Peyer's patch (tissue), 4 donors: ENCODE measurements at regions not wholly inside any gene's neighbourhood (a gene's known extent, or its start where the extent isn't known, plus 50 kb on each side); places are given as distances from the start of the nearest gene placed in this dataset.
A peak's percentile ranks its signal among the peaks of the same experiment; 100 is the strongest.

ENCODE experiments used
- DNase-seq, 3 donors: peaks; one replicate each; pipeline ENCODE4 v3.0.0-alpha.2; 2017 to 2019
- H3K27ac ChIP-seq, 4 donors: fragments of 200-600 bp; sonication (generic); one replicate each; pipeline ENCODE4 v1.5.1; 2016 to 2019
- H3K27me3 ChIP-seq, 2 donors: fragments of 200-600 bp; sonication (generic); one replicate each; pipeline ENCODE4 v1.5.1; 2019
- H3K36me3 ChIP-seq, 3 donors: fragments of 200-600 bp; sonication (generic); one replicate each; pipeline ENCODE4 v1.5.1; 2016 to 2019
- H3K4me1 ChIP-seq, 4 donors: fragments of 200-600 bp; sonication (generic); one replicate each; pipeline ENCODE4 v1.5.1; 2016 to 2019
- H3K4me3 ChIP-seq, 4 donors: fragments of 200-600 bp; sonication (generic); 1 replicate in 3 of 4; 2 replicates in 1 of 4; pipeline ENCODE4 v1.5.1; 2016 to 2019; ENCODE audit warnings: mild to moderate bottlenecking in 1 of 4
- H3K9me3 ChIP-seq, 4 donors: fragments of 200-600 bp; sonication (generic); one replicate each; pipeline ENCODE4 v1.5.1; 2016 to 2019; ENCODE audit warnings: mild to moderate bottlenecking in 1 of 4
- CTCF ChIP-seq, 6 experiments: fragments of 450-650 bp in 4 of 6; fragments of 200-600 bp in 2 of 6; sonication (generic) in 1 of 6; IDR thresholded peaks; one replicate each; pipeline ENCODE4 v1.5.1; 2017 to 2019; ENCODE audit warnings: antibody characterized with exemption in 6 of 6, mild to moderate bottlenecking in 3 of 6, moderate library complexity in 1 of 6
- POLR2A ChIP-seq, 2 donors: fragments of 450-650 bp; IDR thresholded peaks; one replicate each; pipeline ENCODE4 v1.5.1; 2017; ENCODE audit warnings: antibody characterized with exemption in 2 of 2, mild to moderate bottlenecking in 2 of 2, moderate library complexity in 2 of 2

DNA sequence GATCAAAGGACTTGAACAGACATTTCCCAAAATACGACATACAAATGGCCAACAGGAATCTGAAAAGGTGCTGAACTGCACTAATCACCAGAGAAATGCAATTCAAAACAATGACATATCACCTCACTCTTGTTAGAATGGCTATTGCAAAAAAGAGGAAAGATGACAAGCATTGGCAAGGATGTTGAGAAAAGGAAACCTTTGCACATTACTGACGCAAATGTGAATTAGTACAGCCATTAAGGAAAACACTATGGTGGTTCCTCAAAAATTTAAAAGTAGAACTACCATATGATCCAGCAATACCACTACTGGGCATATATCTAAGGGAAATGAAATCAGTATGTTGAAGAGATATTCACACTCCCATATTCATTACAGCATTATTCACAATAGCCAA is 57.7 kb upstream of the ASPRV1 start:
- H3K27ac ChIP-seq, result no peak overlapping the region
- H3K4me1 ChIP-seq, result no peaks in the 10 kb centered on the region
- no peaks in the 10 kb centered on the region for H3K27me3 ChIP-seq
- H3K4me3 ChIP-seq, result no peak overlapping the region
- DNase-seq, result no peak
- TF ChIP-seq POLR2A (IDR thresholded peaks at IDR 0.05) (no peak), CTCF (IDR thresholded peaks at IDR 0.05) (no peak)
- H3K9me3 ChIP-seq, result no peaks in the 10 kb centered on the region
- no peaks in the 10 kb centered on the region for H3K36me3 ChIP-seq

DNA sequence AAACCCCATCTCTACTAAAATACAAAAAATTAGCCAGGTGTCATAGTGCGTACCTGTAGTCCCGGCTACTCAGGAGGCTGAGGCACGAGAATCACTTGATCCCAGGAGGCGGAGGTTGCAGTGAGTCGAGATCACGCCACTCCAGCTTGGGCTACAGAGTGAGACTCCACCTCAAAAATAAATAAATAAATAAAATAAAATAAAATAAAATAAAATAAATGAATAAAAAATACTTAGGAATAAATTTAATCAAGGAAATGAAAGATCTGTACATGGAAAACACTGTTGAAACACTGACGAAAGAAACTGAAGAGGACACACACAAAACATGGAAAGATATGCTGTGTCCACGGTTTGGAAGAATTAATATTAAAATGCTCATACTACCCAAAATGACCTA is 56.5 kb upstream of the ASPRV1 start:
- Histone ChIP-seq H3K27ac (no peak overlapping the region), H3K4me3 (no peak overlapping the region), H3K9me3 (no peaks in the 10 kb centered on the region), H3K27me3 (no peaks in the 10 kb centered on the region), H3K36me3 (no peaks in the 10 kb centered on the region), H3K4me1 (no peaks in the 10 kb centered on the region)
- TF ChIP-seq CTCF (IDR thresholded peaks at IDR 0.05) (no peak), POLR2A (IDR thresholded peaks at IDR 0.05) (no peak)
- no peak for DNase-seq

- DNase-seq, result no peak
- H3K27ac ChIP-seq, result no peak overlapping the region
- H3K36me3 ChIP-seq, result no peaks in the 10 kb centered on the region
- H3K4me1 ChIP-seq, result no peaks in the 10 kb centered on the region
- no peaks in the 10 kb centered on the region for H3K9me3 ChIP-seq
- no peak overlapping the region for H3K4me3 ChIP-seq
- no peaks in the 10 kb centered on the region for H3K27me3 ChIP-seq
- no peak for TF ChIP-seq POLR2A (IDR thresholded peaks at IDR 0.05)
- no peak for TF ChIP-seq CTCF (IDR thresholded peaks at IDR 0.05)
These were observed 53.5 kb upstream of the ASPRV1 start for GRCh38 chr2:70014959-70015358.

GRCh38 chr2:70012887-70013286 is 51.5 kb upstream of the ASPRV1 start:
- Histone ChIP-seq H3K36me3 (no peaks in the 10 kb centered on the region), H3K27me3 (no peaks in the 10 kb centered on the region), H3K4me3 (no peak overlapping the region), H3K27ac (no peak overlapping the region), H3K9me3 (no peaks in the 10 kb centered on the region), H3K4me1 (no peaks in the 10 kb centered on the region)
- DNase-seq, result no peak
- TF ChIP-seq CTCF (IDR thresholded peaks at IDR 0.05) (no peak), POLR2A (IDR thresholded peaks at IDR 0.05) (no peak)

DNA sequence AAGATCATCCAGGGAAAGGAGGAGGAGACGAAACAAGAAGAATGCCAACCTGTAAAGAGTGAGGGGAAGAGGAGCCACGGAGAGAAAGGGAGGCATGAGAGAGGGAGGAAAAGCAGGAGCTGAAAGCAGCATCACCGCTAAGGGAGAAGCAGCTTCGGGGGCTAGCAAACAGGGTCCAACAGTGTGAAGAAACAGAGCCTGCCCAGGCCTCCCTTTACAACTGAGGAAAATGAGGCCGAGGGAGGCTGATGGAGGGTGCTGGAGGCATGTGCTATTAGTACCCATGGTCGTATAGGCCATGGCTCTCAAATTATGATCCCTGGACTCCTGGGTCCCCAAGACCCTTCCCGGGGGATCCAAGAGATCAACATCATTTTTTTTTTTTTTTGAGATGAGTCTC is 50.4 kb upstream of the ASPRV1 start:
- H3K4me1 ChIP-seq, result no peaks in the 10 kb centered on the region
- H3K4me3 ChIP-seq, result no peak overlapping the region
- H3K27ac ChIP-seq, result peak overlapping the region in 2 of 4 donors; percentile 85 to 97
- TF ChIP-seq CTCF (IDR thresholded peaks at IDR 0.05) (no peak), POLR2A (IDR thresholded peaks at IDR 0.05) (no peak)
- no peaks in the 10 kb centered on the region for H3K27me3 ChIP-seq
- no peaks in the 10 kb centered on the region for H3K9me3 ChIP-seq
- no peaks in the 10 kb centered on the region for H3K36me3 ChIP-seq
- no peak for DNase-seq

DNA sequence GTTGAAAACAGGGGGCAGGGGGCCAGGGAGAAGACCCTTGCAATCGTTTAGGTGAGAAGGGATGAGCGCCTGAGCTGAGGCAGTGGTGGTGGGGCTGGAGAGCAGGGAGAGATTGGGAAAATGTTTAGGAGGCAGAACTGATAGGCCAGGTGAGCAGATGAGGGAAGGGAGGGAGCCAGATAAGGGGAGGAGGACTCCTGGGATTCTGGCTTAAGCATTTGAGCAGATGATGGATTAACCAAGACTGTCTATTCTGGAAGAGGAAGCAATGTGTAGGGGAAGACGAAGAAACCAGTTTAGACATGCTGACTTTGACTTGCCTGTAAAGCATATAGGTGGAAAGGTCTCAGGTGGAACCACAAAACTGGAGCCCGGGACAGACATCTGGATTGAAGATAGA is 49.9 kb upstream of the ASPRV1 start:
- Histone ChIP-seq H3K9me3 (no peaks in the 10 kb centered on the region), H3K27me3 (no peaks in the 10 kb centered on the region), H3K4me3 (no peak overlapping the region), H3K36me3 (no peaks in the 10 kb centered on the region), H3K27ac (peak overlapping the region in 3 of 4 donors; percentile 73 to 97 (median 85)), H3K4me1 (no peaks in the 10 kb centered on the region)
- TF ChIP-seq CTCF (IDR thresholded peaks at IDR 0.05) (no peak), POLR2A (IDR thresholded peaks at IDR 0.05) (no peak)
- no peak for DNase-seq
